GM18870 (cell line): ENCODE measurements at regions not wholly inside any gene's neighbourhood (a gene's known extent, or its start where the extent isn't known, plus 50 kb on each side); places are given as distances from the start of the nearest gene placed in this dataset.

Source experiments
- ATAC-seq: cut with Tn5 transposase; IDR thresholded peaks from one replicate; pipeline ENCODE4 v1.9.1; 2021; ENCODE audit warnings: moderate library complexity; ENCODE audit not compliant: unreplicated experiment

DNA sequence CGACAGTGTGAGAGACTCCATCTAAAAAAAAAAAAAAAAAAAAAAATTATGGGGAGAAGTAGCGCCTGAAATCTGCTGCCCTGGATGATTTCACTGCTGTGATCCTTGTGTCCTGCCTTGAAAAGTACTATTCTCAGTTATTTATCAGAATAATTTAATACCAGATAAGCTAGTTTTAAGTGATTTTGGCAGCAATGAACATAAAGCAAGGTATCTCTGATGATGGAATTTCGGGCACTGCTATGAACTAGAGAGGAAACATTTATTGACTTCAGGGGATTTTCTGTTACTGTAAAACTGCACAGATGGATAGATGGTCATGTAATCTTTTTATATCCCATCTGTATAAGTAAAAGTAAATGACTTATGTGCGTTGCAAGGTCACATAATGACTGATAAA lies 619.1 kb upstream of the ANKRD30A start:
- ATAC-seq = no peak

DNA sequence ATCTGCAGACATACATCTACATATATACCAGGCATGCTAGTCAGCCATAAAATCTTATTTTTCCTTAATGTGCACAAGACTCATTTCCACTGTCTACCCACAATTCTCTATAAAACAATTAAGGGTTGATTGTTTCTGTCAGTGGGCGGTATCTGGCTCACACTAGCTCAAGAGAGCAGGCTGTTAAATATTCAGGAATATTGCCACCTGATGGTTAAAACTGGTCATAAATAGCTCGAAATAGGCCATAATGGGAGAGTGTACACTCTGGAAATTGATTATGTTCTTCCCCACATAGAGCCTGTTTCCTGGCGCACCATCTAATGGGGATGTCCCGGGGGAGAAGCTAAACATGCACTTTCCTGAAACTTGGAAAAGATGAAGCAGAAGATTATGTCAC lies 620.6 kb upstream of the ANKRD30A start:
- no peak for ATAC-seq

DNA sequence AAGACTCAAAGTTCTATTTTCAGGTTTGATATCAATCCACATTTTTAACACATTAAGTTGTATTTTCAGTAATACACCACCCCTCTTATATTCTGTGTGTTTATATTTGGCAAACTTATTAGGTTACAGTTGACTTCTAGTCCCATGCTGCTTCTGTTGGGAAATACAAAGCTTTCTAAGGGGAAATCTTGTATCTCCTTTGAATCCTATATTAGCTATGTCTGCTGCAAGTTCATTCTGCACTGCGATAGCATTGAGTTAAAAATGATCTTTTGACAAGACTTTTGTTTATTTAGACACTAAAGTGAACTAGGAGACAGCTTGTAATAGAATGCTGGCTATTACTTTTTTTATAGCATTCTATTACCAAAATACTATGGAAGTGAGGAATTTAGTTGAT lies 625.1 kb upstream of the ANKRD30A start:
- ATAC-seq = no peak

DNA sequence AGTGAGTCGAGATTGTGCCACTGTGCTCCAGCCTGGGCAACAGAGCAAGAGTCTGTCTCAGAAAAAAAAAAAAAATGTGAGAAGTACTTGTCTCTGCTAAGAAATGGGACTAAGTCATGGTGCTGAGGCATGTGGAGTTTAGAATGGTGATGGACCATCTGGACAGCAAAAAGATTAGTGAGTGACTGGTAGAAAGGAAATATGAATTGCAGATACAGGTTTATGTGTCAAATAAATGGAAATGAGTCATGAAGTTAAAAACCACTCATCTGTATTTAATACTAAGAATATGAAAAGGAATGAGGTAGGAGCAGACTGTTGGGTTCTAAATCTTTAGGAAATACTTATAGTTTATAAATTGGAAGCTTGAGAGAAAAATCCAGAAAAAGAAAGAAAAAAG lies 625.7 kb upstream of the ANKRD30A start:
- ATAC-seq = no peak

DNA sequence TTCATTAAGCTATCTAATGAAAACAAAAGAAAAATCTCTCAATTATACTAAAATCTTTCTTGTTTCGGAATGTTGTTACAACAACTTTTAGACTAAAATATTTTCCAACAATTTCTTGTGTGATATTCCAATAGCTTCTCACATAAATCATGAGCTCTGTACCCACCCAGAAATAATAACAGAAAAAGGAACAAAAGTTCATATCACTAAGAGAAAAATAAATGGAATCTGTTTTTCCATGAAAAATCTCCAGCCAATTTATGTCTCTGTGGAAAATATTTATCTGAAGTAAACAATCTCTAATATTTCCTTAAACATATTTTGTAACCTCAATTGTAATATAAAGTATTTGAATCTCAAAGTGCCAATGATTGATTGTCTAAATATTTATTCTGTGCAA lies 628.6 kb upstream of the ANKRD30A start:
- ATAC-seq = no peak

DNA sequence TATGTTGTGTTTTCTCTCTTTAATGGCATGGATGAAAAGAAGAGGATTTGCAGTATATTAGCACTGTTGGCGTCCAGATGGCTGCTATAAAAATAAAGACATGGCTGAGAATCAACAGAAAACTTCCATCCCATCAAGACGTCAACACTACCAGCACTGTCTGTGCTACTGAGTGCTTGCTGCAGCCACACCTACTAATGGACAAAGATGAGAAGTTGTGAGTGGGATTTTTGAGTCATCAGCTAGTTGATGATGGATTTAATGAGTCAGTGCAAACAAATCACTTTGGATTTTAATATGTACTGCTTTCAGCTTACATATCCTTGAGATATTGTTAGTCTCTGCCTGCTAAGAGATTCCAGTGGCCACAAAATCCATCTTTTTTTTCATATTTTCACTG lies 631.0 kb upstream of the ANKRD30A start:
- ATAC-seq = no peak

DNA sequence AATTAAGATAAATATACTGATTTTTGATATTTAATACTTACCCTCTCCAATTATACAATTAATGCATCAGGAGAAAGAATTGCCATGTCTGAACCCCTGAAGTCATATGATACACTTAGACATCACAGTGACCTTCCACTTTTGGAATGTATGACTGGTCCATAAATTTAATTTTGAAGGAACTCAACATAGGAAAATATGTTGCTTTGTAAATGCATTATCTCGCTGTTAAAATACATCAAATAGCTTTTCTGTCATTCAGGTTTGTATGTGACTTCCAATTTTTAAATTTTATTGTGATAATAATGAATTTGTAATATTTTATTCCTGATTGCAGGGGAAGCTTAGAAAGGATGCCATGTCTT lies 631.9 kb upstream of the ANKRD30A start:
- no peak for ATAC-seq

DNA sequence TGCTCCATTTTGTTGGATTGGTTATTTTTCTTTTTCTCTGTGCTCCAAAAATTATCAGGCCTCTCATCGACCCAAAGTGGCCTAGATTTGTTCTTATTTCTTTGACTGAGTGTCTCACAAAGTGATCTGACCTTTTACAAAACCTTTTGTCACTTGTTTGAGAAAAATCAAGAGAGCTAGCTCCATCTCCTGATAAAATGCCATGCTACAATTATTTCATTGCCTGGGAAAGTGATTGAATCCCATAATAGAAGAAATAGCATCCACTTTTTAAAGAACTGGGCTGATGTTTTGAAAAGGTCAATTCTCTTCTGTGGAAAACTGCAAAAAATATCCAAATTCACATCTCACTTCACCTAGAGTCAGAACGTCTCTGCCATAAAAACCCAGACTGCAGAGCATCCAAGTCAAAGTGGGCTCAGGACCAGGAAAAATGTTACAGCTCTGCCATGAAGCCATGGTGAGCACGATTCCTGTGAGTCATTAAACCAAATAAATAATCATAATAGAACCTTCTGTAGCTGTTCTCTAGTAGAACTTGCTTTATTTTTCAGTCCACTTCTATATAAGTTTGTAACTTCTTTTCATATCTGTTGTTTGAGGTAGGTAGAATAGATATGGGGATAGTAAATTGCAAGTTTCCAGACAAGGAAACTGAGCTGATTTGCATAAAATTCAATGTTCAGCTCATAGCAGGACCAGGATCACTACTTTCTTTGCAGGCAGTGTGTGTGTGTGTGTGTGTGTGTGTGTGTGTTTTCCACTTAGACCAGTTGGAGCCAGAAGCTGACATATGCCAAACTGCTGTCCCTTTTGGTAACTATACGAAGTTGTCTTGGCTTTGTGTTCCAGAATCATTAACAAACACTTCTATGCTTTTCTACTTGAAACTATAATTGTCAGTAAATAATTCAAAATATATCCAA lies 632.5 kb upstream of the ANKRD30A start:
- ATAC-seq = no peak

DNA sequence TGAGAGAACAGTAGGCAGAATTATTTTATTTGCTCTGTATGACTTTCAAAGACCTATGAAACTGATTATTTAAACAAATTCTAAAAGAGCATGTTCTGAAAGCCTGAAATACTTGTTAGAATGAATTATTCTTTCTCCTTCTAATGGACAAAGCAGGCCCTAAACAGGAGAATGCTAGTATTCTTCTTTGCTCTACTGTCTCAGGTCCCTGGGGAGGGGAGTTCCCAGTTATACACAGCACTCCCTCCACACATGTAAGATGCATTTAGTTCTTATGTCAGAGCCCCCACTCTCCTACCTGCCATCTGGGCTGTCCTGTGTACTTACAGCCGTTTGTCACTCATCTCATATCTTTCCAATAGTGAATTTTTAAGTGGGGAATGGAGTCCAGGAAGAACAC lies 633.5 kb upstream of the ANKRD30A start:
- no peak for ATAC-seq

DNA sequence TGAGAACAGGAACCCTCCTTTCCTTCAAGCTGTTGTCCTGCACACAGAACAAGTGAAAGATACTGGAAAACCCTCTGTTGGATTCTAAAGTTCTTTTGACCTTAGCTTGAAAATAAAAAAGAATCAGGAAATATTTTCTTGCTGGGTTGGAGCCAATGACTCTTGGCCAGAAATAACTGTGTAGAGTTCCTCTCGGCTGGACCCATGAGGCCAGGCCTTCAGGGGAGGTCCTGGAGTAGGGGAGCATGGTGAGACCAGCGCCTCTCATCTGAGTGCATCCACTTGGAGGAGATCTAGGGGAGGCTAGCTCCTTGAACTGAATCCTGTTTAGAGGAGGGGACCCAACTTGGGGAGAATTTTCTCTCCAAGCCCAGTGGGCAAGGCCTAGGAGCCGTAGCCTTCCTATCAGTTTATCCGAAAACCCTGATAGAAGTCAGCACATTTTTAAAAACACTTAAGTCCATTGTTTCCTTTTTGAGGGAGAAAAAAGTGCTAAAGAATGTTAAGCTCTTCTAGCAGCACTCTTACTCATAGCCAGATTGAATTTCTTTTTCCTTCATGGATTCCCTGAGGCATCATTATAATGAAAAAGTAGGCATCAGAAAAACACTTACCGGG lies 635.7 kb upstream of the ANKRD30A start:
- no peak for ATAC-seq

DNA sequence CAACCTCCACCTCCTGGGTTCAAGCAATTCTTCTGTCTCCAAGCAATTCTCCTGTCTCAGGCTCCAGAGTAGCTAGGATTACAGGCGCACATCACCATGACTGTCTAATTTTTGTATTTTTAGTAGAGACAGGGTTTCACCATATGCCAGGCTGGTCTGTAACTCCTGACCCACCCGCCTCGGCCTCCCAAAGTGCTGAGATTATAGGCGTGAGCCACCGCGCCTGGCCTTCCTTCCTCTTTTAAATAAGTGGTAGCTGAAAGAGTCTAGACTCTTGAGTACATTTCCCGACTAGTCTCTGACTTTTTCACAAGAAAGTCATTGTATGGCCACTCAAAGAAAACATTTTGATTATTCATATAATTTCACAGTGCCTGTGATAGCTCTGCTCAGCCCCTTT lies 636.2 kb upstream of the ANKRD30A start:
- ATAC-seq = no peak

DNA sequence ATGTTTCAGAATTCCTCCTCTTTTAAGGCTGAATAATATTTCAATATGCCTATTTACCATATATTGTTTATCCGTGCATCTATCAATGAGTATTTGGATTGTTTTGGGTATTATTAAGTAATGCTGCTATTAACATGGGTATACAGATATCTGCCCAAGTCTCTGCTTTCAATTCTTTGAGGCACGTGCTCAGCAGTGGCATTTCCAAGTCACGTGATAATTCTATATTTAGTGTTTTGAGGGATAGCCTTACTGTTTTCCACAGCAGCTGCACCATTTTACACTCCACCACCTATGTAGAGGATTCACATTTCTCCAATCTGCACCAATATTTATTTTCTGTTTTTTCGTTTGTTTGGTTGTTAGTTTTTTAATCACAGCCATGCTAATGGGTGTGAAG lies 636.8 kb upstream of the ANKRD30A start:
- ATAC-seq = no peak

DNA sequence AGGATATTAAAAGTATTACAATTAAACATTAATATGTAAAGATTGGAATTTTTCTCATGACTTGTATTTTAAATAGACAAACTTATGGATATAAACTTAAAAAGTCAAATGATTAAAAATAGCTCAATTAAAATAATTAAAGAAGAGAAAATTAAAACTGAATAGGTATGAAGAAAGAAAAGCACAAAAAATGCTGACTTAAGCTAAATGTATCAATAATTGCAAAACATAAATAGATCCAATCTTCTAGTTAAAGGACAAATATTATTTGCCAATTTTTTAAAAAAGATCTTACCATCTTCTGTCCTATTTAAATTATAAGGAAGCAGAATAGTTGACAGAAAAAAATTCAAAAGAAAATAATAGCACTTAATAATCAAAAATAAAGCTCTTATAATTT lies 646.3 kb upstream of the ANKRD30A start:
- no peak for ATAC-seq

DNA sequence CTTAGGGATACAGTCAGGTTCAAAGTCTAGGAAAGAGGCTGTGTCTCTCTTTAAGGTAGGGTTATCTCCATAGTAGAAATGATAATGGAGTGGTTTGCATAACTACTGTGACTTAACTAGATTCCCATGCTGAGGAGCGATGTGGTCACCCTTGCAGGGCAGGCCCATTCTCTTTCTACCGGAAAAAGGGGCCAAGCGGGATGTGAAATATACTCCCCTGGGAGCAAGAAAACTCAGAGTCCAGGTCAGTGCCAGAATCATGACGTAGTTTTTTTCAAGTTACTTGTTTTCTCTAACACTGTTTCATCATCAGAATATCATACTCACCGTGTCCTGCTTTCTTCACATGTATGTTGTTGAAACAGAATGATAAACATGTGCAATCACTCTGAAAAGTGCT lies 649.0 kb upstream of the ANKRD30A start:
- no peak for ATAC-seq

DNA sequence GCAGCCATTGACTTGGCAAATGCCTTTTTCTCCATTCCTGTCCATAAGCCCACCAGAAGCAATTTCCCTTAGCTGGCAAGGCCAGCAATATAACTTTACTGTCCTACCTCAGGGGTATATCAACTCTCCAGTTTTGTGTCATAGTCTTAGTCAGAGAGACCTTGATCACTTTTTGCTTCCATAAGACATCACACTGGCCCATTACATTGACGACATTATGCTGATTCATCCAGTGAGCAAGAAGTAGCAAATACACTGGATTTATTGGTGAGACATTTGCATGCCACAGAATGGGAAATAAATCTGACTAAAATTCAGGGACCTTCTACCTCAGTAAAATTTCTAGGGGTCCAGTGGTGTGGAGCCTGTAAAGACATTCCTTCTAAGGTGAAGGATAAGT lies 649.7 kb upstream of the ANKRD30A start:
- ATAC-seq = no peak

DNA sequence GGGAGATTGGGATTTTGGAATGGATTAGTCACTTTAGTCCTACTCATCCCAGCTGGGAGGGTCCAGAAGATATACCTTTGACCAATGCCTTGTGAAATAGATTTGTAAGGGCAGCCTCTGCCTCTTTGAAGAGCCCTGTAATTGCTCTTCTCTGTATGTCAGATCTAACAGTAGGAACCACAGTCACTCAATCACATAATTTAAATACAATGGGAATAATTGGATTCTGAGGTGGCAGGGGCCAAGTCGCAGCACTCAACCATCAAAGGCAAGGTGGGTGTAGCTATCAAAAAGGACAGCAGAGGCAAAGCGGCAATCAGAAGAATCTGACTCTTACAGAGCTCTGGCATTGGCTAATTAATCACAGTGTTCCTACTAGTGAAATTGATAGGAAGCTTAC lies 650.9 kb upstream of the ANKRD30A start:
- ATAC-seq = no peak

DNA sequence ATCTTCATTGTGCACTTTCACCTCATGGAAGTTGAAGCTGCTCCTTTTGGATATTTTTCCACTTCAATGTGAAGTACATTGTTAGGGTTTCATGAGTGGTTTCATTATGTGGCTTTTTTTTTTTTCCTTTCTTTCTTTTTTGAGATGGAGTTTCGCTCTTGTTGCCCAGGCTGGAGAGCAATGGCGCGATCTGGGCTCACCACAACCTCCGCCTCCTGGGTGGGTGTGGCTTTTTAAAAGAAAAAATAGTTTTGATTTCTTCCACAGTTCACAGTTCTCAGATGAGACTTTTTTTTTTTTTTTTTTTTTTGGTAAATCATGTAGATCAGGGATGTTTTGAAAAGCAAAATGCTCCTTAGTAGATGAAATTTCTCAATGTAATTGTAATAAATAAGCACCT lies 652.3 kb upstream of the ANKRD30A start:
- no peak for ATAC-seq

DNA sequence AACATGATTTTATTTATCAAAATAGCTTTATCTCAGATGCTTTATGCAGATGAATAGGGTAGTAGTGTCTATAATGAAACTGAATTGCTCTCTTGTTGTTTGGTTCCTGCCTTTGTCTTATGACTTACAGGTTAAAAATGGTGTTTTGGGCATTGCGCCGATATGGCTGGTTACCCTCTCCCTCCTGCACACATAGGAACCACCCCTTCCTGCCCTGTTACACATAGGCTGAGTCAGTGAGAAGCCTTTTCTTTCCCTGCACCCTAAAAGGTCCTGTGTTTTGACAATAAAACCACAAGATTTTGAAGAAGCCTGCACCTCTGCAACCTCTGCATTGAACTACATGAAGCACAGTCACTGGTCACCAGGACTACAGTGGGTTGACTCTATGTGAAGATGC lies 655.8 kb upstream of the ANKRD30A start:
- no peak for ATAC-seq

DNA sequence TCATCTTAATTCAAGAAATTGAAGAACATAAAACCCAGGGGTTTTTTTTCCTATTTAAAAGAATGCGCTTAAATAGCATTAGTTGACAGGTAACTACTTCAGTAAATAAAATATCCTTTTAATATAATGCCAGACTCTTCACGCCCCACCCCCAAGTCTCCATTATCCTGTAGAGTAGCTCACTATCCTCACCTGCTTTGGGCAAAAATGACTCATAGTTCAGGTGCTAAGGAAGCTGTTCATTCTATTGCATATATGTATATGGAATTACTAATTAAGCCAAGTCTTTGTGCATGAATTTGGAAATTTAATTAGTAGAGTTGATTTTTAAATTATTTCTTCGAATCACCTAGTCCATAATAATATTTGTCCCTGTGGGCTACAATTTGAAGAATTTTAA lies 656.8 kb upstream of the ANKRD30A start:
- ATAC-seq = no peak

DNA sequence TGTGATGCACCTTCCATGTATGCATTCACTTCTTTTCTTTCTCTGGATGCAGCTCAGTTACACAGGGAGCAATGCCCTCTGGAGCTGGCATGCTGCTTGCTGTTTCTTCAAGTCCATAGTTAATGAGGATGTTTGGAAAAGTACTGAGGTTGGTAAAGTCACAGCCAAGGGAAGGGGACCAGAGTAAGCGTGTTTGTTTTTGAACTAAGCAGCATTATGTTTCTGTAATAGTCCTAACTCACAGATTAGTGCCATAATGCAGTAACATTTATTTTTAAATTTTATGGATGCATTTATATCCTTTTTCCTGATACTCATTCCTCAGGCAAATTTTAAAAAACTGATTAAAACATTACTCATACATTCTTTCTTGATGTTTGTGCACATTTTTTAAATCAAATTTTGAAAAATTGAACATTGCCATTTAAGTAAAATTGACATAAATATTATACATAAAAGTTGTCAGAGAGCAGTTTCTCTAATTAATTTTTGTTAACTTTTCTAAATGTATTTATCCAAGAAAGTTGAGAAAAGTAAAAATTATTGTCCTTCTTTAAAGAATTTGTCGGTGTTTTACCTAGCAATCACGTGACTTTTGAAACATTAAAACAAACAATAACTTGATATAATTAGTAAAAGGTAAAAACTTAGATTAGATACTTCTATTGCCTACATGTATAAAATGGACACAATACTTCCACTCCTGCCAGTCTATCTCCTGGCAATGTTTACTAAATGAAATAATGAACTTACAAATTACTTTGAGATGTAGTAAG lies 659.6 kb upstream of the ANKRD30A start:
- no peak for ATAC-seq

DNA sequence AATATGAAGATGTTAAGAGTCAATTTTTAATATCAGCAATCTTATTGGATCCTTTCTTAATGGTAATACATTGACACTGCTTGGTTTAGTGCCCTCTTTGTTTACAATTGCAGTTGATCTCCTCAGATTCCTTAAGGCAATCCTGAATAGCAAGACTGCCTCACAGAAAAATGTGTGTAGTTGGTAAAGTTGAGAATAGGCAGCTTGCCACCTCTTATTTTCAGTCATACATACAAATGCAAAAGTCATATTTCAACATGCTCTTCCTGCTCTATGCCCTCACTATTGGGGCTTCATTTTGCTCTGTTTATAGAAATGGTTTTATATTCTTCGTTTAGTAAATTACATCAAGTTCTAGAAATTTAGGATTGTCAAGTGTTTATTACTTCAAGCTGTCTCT lies 661.1 kb upstream of the ANKRD30A start:
- ATAC-seq = no peak

DNA sequence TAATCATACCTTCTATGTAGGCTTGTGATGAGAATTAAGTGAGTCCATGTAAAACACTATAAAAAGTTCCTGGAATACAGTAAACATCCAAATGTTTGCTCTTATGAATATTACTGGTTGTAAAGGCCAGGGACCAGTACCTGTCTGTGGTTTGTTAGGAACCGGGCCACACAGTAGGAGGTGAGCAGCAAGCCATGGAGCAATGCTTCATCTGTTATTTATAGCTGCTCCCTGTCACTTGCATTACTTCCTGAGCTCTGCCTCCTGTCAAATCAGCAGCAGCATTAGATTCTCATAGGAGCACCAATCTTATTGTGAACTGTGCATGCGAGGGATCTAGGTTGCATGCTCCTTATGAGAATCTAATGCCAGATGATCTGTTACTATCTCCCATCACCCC lies 662.0 kb upstream of the ANKRD30A start:
- no peak for ATAC-seq
